Activated T-helper 2 cell treated with anti-CD3 and anti-CD28 coated beads, Interferon-gamma antibody, Interleukin-2, Interleukin-4, amounts not matched to agents 10 μg/mL and 5 μg/mL and 100 μg/mL, durations not matched to agents 14 hours and 24 hours and 36 hours (primary cell): ENCODE measurements at regions not wholly inside any gene's neighbourhood (a gene's known extent, or its start where the extent isn't known, plus 50 kb on each side); places are given as distances from the start of the nearest gene placed in this dataset.
"Not testable (repeated sequence)": the region's sequence is repeated elsewhere in the genome, so short reads cannot be mapped to it uniquely, and the experiment has no call there.

Experiments
- DNase-seq: peaks from one replicate; pipeline ENCODE4 v3.0.0; 2021; ENCODE audit warnings: low spot score
- H3K27ac Mint-ChIP-seq: one replicate; pipeline ENCODE4 v1.8.0; 2021; ENCODE audit warnings: mixed read lengths
- H3K27me3 Mint-ChIP-seq: one replicate; pipeline ENCODE4 v1.8.0; 2021; ENCODE audit warnings: low read depth, mixed read lengths
- H3K36me3 Mint-ChIP-seq: one replicate; pipeline ENCODE4 v1.8.0; 2021; ENCODE audit warnings: low read depth, mixed read lengths
- H3K4me1 Mint-ChIP-seq: one replicate; pipeline ENCODE4 v1.8.0; 2021; ENCODE audit warnings: low read depth, mixed read lengths
- H3K4me3 Mint-ChIP-seq: one replicate; pipeline ENCODE4 v1.8.0; 2021; ENCODE audit warnings: low read depth, mild to moderate bottlenecking, moderate library complexity, mixed read lengths
- H3K9me3 Mint-ChIP-seq: one replicate; pipeline ENCODE4 v1.8.0; 2021; ENCODE audit warnings: mixed read lengths
- intact Hi-C: fragments of 100-400 bp; cut with micrococcal nuclease; formaldehyde crosslinking; loops from one replicate; pipeline ENCODE4 v1.15.1; 2023

DNA sequence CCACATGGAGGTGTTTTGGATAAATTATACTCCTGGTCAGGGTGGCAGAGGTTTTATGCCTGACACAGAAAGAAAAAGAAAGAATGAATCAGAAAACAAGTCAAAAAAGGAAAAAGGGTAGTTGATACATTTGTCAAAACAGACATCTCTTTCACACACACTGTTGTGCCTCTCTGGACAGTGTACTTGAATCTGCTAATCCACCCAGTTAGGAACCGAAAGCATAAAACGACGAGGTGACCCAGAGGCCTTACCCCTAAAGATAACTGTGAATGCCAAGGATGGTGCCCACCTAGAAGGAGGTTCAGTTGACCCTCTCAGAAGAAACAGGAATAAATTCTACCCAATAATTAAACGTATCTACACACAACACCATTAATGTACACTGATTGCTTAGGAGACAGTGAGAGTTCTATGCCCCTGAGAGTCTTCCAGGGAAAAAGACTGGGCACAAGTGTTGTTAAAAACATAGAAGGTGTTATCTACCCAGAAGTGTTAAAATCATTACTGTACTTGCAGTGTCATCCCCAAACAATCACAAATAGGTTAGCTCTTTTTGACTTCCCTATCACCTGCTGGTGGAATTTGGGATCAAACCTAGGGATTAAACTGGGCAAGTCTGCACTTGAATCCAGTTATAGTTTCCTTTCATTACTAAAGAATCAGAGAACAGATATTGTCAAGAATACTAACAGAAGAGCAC, 123.2 kb upstream of the DNAJC10 start:
- Mint-ChIP-seq H3K9me3 (no peaks in the 10 kb centered on the region), H3K4me3 (no peak overlapping the region), H3K36me3 (no peaks in the 10 kb centered on the region), H3K27me3 (peaks cover 2% of the 10 kb centered on the region), H3K27ac (no peak overlapping the region), H3K4me1 (no peaks in the 10 kb centered on the region)
- intact Hi-C loops, result no loop called here
- DNase-seq, result no peak

DNA sequence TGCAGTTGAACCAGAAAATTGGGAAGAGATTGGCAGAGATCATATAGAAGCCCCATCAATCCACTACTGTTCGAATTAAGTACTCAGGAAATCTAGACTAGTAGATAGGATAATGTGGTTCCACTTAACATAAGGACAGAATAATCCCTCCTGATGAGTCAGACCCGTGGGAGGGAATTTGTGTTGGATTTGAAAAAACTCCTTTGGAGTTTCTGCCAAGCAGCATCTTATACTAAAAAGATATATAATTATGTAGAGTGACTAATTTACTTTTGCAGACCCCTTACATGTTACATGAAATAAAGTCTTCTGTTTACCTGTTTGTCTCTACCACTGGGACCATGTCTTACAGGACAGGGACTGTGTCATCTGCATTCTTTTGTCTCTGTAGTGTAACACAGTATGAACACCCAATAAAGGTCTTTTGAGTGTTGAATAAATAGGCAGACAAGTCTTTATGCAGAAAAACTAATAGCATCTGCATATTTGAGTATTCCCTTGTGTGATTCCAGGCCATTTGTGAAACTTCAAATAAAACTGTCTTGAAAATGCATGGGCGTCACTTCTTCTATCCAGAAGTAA, 122.6 kb upstream of the DNAJC10 start:
- Mint-ChIP-seq H3K27ac (no peak overlapping the region), H3K9me3 (no peaks in the 10 kb centered on the region), H3K4me3 (no peak overlapping the region), H3K27me3 (peaks cover 2% of the 10 kb centered on the region), H3K4me1 (no peaks in the 10 kb centered on the region), H3K36me3 (no peaks in the 10 kb centered on the region)
- no peak for DNase-seq
- intact Hi-C loops, result no loop called here

DNA sequence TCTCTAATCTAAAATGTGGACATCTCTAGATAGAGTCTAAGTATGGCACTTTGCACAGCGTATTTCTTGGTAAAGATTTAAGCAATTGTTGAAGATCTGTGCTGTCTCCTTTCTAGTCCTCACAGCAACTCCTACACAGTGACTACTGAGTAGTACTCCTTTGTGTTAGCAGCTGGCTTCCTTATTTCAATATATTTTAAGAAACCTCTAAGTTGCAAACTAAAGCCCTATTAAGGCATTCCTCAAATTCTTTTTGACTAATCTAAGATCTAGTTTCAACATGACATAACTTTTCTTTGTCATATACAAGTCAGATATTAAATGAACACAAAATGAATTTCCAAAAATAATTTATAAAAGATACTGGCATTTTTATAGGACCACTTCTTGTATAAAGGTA, 121.8 kb upstream of the DNAJC10 start:
- H3K27me3 Mint-ChIP-seq, result peaks cover 2% of the 10 kb centered on the region
- intact Hi-C loops, result no loop called here
- H3K27ac Mint-ChIP-seq, result no peak overlapping the region
- H3K36me3 Mint-ChIP-seq, result no peaks in the 10 kb centered on the region
- H3K4me3 Mint-ChIP-seq, result no peak overlapping the region
- no peaks in the 10 kb centered on the region for H3K4me1 Mint-ChIP-seq
- H3K9me3 Mint-ChIP-seq, result no peaks in the 10 kb centered on the region
- DNase-seq, result no peak

DNA sequence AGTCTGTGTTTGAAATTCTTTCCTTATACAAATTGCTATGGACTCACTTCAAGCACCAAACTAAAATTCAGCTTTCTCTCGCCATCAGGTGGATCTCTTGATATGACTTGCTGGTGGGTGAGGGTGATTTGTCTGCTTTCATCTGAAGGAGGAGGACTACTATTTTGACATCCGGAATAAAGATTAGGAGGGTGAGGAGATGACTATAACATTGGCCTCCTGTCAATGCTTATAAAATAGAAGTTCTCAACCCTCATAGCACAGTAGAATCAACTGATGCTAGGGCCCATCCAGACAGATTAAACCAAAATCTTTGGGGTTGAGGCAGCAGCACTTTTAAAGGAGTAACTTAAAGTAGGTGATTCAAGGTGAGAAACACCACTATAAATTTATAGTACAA, 120.4 kb upstream of the DNAJC10 start:
- H3K9me3 Mint-ChIP-seq, result no peaks in the 10 kb centered on the region
- intact Hi-C loops, result no loop called here
- DNase-seq, result no peak
- H3K36me3 Mint-ChIP-seq, result no peaks in the 10 kb centered on the region
- no peak overlapping the region for H3K4me3 Mint-ChIP-seq
- no peaks in the 10 kb centered on the region for H3K4me1 Mint-ChIP-seq
- no peak overlapping the region for H3K27ac Mint-ChIP-seq
- H3K27me3 Mint-ChIP-seq, result peaks cover 2% of the 10 kb centered on the region

DNA sequence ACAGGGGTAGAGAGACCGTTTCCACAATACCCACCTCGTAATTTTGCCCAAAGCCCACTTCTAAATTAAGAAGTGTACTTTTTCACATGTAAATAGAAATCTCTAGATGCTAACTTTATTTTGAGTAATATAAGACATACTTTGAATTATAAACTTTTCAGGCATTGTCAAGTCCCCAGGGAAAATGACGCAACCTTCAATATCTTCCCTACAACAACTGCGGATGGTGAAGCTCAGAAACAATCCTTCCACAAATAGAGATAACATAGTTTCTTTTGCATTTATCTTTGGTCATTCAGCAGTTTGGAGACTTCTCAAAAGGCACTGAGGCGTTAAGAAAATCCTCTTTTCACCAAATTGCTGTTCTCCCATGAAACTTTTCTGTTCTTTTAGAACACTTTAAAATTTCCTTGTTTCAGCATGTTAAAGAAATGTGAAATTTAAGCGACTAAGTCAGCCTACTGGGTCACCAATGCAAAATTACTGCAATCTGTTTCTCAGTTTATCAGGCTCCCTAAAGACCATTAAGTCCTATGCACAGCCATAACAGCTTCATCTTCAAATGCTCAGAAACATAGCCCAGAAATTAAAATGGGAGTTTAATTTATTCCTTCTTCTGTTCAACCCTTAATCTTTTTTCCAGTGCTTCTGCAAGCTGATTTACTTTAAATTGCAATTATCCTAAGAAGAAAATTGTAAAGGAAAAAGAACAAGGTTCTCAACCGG, 118.3 kb upstream of the DNAJC10 start:
- H3K27ac Mint-ChIP-seq, result no peak overlapping the region
- H3K36me3 Mint-ChIP-seq, result no peaks in the 10 kb centered on the region
- H3K27me3 Mint-ChIP-seq, result peaks cover 2% of the 10 kb centered on the region
- intact Hi-C loops, result no loop called here
- H3K4me1 Mint-ChIP-seq, result no peaks in the 10 kb centered on the region
- H3K4me3 Mint-ChIP-seq, result no peak overlapping the region
- H3K9me3 Mint-ChIP-seq, result no peaks in the 10 kb centered on the region
- no peak for DNase-seq

DNA sequence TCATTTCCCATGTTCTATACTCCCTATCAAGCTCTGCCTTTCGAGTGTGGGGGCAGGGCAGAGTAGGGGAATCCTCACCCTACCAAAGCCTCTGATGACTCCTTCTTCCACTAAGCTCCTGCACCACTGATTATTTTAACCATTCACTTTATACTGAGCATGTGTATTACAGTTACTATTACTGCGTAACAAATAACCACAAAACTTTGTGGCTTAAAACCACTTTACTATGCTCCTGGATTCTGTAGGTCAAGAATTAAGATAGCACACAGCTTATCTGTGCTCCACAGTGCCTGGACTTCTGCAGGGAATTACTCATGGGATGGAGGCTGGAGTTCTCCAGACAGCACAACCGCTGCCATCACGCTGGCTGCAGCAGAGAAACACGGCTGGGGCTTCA, 117.4 kb upstream of the DNAJC10 start:
- Mint-ChIP-seq H3K36me3 (no peaks in the 10 kb centered on the region), H3K9me3 (no peaks in the 10 kb centered on the region), H3K4me1 (no peaks in the 10 kb centered on the region), H3K27me3 (peaks cover 3% of the 10 kb centered on the region), H3K27ac (no peak overlapping the region), H3K4me3 (no peak overlapping the region)
- DNase-seq, result no peak
- intact Hi-C loops, result no loop called here

DNA sequence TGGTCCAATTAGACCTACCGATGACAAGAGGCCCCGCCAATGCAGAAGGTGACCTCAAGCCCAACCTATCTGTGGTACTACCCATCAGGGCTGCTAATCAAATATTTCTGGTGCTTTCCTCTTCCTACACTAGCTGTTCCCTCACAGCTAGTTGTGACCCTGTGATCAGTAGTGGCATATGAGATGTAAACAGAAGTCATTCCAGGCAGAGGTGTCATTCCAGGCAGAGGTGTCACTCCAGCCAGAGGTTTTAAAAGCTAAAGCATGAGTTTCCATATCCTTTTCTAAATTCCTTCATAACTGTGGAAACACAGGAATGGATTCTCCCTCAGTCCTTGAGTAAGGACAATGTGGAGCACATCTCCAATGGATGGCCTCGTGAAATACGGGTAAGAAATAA, 110.9 kb upstream of the DNAJC10 start:
- intact Hi-C loops, result no loop called here
- Mint-ChIP-seq H3K27ac (no peak overlapping the region), H3K27me3 (peaks cover 1% of the 10 kb centered on the region), H3K9me3 (no peaks in the 10 kb centered on the region), H3K4me3 (no peak overlapping the region), H3K4me1 (peaks cover 1% of the 10 kb centered on the region), H3K36me3 (no peaks in the 10 kb centered on the region)
- no peak for DNase-seq

DNA sequence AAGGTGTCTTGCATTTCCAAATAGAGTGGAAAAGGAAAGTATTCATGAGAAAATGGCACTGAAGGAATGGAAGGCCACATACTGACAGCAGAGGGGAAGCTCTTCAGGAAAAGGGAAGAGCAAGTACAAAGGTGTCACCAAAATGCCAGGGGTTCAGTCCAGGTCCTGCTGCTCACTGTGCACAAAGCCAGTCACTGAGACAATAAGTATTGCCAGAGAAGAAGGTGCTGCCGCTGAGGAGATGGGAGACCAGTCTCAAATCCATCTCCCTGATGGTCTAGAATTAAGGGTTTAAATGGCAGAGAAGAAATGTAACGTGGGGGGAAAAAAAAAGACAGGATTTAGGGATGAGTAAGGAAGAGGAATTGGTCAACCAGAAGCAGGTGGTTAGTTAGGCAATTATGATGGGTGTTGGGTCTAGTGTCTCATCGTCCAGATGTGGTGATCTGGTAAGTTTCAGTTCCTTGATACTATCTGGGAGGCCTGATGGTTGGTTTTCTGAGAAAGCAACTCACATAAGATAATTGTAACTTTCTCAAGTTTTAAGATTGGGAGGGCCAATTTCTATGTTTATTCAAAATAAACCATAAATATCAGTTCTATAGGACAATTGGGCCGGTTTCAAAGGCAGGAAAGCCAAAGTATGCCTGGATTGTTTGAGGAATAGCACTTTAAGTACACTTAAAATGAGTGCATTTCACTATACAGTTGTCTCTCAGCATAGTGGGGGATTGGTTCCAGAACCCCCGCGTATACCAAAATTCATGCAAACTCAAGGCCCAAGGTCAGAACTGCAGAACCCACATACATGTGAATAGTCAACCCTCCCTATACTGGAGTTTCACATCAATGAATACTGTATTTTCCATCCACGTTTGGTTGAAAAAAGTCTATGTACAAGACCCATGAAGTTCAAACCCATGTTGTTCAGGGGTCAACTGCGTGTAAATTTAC, 109.1 kb upstream of the DNAJC10 start:
- no peak overlapping the region for H3K4me3 Mint-ChIP-seq
- peaks cover 1% of the 10 kb centered on the region for H3K27me3 Mint-ChIP-seq
- DNase-seq, result no peak
- peaks cover 1% of the 10 kb centered on the region for H3K4me1 Mint-ChIP-seq
- H3K27ac Mint-ChIP-seq, result no peak overlapping the region
- intact Hi-C loops, result no loop called here
- H3K36me3 Mint-ChIP-seq, result no peaks in the 10 kb centered on the region
- H3K9me3 Mint-ChIP-seq, result no peaks in the 10 kb centered on the region

DNA sequence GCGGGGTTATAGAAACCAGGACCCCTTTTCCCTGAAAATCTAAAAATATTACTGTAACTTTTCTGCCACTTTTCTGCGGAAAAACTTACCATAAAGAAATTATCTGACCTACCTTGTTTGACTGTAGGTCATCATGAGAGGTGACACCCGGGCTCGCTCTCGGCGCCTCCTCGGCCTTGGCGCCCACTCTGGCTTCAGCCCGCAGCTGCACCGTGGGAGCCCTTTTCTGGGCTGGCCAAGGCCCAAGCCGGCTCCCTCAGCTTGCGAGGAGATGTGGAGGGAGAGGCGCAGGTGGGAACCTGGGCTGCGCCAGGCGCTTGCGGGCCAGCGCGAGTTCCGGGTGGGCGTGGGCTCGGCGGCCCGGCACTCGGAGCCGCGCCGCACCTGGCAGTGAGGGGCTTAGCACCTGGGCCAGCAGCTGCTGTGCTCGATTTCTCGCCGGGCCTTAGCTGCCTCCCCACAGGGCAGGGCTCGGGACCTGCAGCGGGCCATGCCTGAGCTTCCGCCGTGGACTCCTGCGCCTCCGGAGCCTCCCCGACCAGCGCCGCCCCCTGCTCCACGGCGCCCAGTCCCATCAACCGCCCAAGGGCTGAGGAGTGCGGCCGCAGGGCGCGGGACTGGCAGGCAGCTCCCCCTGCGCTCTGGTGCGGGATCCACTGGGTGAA, 107.7 kb upstream of the DNAJC10 start:
- Mint-ChIP-seq H3K27me3 (no peaks in the 10 kb centered on the region), H3K27ac (no peak overlapping the region), H3K4me1 (peaks cover 1% of the 10 kb centered on the region), H3K36me3 (no peaks in the 10 kb centered on the region), H3K4me3 (no peak overlapping the region), H3K9me3 (no peaks in the 10 kb centered on the region)
- DNase-seq, result no peak
- intact Hi-C loops, result no loop called here

DNA sequence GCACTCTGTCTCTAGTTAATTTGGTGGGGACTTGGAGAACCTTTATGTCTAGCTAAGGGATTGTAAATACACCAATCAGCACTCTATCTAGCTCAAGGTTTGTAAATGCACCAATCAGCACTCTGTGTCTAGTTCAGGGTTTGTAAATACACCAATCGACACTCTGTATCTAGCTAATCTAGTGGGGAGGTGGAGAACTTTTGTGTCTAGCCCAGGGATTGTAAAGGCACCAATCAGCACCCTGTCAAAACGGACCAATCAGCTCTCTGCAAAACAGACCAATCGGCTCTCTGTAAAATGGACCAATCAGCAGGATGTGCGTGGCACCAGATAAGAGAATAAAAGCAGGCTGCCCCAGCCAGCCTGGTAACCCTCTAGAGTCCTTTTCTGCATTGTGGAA, 107.1 kb upstream of the DNAJC10 start:
- H3K27me3 Mint-ChIP-seq, H3K4me3 Mint-ChIP-seq, DNase-seq, H3K4me1 Mint-ChIP-seq, intact Hi-C loops, H3K9me3 Mint-ChIP-seq, H3K36me3 Mint-ChIP-seq, H3K27ac Mint-ChIP-seq: not testable (repeated sequence)

DNA sequence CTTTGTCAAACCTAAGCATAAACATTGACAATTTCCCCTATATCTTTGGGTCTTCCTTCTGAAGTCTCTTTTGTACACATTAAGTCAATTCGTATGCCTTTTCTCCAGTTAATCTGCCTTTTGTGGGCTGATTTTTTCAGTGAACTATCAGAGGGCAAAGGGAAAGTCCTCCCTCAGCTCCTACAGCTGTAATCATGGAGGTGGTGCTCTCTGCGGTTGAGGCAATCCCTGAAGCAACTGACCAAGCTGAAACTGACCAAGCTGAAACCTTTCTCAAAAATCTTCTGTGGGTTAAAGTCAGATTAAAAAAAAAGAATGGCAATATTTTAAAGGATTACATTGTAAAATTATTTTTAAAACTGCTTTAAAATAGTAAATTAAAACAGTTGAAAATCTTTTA, 105.8 kb upstream of the DNAJC10 start:
- no peaks in the 10 kb centered on the region for H3K27me3 Mint-ChIP-seq
- H3K27ac Mint-ChIP-seq, result no peak overlapping the region
- DNase-seq, result no peak
- intact Hi-C loops, result no loop called here
- H3K4me3 Mint-ChIP-seq, result no peak overlapping the region
- H3K36me3 Mint-ChIP-seq, result no peaks in the 10 kb centered on the region
- peaks cover 1% of the 10 kb centered on the region for H3K4me1 Mint-ChIP-seq
- H3K9me3 Mint-ChIP-seq, result no peaks in the 10 kb centered on the region

DNA sequence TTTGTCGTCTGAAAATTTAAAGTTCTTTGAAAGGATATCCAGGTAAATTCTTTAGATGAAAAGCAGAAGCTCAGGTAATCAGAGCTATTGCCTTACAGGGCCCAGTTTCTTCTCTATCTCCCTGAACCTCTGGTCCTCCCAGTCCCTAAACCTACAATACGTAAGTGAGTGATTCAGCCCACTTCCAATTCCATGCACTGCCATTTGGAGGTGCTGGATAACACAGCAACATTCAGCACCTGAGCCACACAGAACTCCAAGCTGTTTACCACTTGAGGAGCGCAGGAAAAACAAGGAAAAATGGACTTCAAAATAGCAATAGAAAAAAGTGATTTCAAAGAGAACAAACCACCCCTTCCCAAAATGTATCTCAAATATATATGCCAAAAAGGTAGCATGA, 105.0 kb upstream of the DNAJC10 start:
- intact Hi-C loops, result no loop called here
- Mint-ChIP-seq H3K27ac (no peak overlapping the region), H3K27me3 (no peaks in the 10 kb centered on the region), H3K4me3 (no peak overlapping the region), H3K4me1 (peaks cover 1% of the 10 kb centered on the region), H3K9me3 (no peaks in the 10 kb centered on the region), H3K36me3 (no peaks in the 10 kb centered on the region)
- DNase-seq, result no peak
